ENCODE measurements at regions not wholly inside any gene's neighbourhood (a gene's known extent, or its start where the extent isn't known, plus 50 kb on each side); places are given as distances from the start of the nearest gene placed in this dataset.

DNA sequence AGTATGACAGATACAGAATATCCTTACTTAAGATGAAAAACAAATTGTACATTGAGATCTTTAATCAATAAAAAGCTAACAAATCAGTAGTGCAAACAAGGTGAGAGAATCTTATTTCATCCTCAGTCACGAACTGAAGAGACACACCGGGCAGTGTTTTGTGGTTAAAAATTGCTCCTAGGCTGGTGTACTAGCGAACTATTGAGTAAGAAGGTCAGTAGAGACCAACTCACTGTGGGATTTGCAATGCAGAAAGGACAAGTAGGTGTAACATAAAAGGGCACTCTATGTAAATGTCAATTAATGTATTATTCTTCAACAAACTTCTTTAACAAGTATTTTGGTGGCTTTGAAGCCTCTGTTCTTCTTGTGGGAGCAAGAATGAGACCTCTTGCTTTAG lies 260.2 kb upstream of the PPARGC1A start:
- TF ChIP-seq POLR2A (IDR thresholded peaks at IDR 0.05): no peak
- TF ChIP-seq, protein P1, sequence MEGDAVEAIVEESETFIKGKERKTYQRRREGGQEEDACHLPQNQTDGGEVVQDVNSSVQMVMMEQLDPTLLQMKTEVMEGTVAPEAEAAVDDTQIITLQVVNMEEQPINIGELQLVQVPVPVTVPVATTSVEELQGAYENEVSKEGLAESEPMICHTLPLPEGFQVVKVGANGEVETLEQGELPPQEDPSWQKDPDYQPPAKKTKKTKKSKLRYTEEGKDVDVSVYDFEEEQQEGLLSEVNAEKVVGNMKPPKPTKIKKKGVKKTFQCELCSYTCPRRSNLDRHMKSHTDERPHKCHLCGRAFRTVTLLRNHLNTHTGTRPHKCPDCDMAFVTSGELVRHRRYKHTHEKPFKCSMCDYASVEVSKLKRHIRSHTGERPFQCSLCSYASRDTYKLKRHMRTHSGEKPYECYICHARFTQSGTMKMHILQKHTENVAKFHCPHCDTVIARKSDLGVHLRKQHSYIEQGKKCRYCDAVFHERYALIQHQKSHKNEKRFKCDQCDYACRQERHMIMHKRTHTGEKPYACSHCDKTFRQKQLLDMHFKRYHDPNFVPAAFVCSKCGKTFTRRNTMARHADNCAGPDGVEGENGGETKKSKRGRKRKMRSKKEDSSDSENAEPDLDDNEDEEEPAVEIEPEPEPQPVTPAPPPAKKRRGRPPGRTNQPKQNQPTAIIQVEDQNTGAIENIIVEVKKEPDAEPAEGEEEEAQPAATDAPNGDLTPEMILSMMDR (IDR thresholded peaks at IDR 0.05): no peak
